Body of pancreas (tissue), 4 donors: ENCODE measurements at regions not wholly inside any gene's neighbourhood (a gene's known extent, or its start where the extent isn't known, plus 50 kb on each side); places are given as distances from the start of the nearest gene placed in this dataset.

Experiments used
- CTCF ChIP-seq, 7 experiments: fragments of 450-650 bp in 4 of 7; fragments of 200-600 bp in 3 of 7; sonication (generic) in 3 of 7; IDR thresholded peaks; one replicate each; pipeline ENCODE4 v1.5.1; 2016 to 2019; ENCODE audit warnings: antibody characterized with exemption in 7 of 7
- POLR2A ChIP-seq, 3 donors: fragments of 450-650 bp; IDR thresholded peaks; one replicate each; pipeline ENCODE4 v1.6.1; 2016; ENCODE audit warnings: antibody characterized with exemption in 3 of 3, mild to moderate bottlenecking in 2 of 3

GRCh38 chr10:83816942-83817341, 322.4 kb upstream of the GHITM start:
- no peak for TF ChIP-seq CTCF (IDR thresholded peaks at IDR 0.05)
- TF ChIP-seq POLR2A (IDR thresholded peaks at IDR 0.05): no peak
